Loucy (cell line): ENCODE measurements at regions not wholly inside any gene's neighbourhood (a gene's known extent, or its start where the extent isn't known, plus 50 kb on each side); places are given as distances from the start of the nearest gene placed in this dataset.

ENCODE experiments used
- EZH2phosphoT487 ChIP-seq: fragments of 200-600 bp; IDR thresholded peaks from 2 replicates; pipeline ENCODE4 v1.6.1; 2018; ENCODE audit warnings: antibody characterized with exemption, mild to moderate bottlenecking, moderate library complexity, borderline replicate concordance
- TF ChIP-seq, protein P1 (sequence below): fragments of 200-600 bp; sonication (generic); conservative IDR thresholded peaks from 2 replicates; pipeline ENCODE4 v1.5.1; 2014; ENCODE audit warnings: mild to moderate bottlenecking, antibody characterized with exemption, low read length

- TF ChIP-seq, protein P1, sequence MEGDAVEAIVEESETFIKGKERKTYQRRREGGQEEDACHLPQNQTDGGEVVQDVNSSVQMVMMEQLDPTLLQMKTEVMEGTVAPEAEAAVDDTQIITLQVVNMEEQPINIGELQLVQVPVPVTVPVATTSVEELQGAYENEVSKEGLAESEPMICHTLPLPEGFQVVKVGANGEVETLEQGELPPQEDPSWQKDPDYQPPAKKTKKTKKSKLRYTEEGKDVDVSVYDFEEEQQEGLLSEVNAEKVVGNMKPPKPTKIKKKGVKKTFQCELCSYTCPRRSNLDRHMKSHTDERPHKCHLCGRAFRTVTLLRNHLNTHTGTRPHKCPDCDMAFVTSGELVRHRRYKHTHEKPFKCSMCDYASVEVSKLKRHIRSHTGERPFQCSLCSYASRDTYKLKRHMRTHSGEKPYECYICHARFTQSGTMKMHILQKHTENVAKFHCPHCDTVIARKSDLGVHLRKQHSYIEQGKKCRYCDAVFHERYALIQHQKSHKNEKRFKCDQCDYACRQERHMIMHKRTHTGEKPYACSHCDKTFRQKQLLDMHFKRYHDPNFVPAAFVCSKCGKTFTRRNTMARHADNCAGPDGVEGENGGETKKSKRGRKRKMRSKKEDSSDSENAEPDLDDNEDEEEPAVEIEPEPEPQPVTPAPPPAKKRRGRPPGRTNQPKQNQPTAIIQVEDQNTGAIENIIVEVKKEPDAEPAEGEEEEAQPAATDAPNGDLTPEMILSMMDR, result no peak
- no peak for TF ChIP-seq EZH2phosphoT487
Observed at GRCh38 chr1:83776913-83777757, 221.8 kb downstream of the TTLL7 start.
